CD1c-positive myeloid dendritic cell (primary cell): ENCODE measurements at regions not wholly inside any gene's neighbourhood (a gene's known extent, or its start where the extent isn't known, plus 50 kb on each side); places are given as distances from the start of the nearest gene placed in this dataset.

Experiments
- DNase-seq: peaks from one replicate; pipeline ENCODE4 v3.0.0-alpha.2; 2016; ENCODE audit errors: extremely low spot score

DNA sequence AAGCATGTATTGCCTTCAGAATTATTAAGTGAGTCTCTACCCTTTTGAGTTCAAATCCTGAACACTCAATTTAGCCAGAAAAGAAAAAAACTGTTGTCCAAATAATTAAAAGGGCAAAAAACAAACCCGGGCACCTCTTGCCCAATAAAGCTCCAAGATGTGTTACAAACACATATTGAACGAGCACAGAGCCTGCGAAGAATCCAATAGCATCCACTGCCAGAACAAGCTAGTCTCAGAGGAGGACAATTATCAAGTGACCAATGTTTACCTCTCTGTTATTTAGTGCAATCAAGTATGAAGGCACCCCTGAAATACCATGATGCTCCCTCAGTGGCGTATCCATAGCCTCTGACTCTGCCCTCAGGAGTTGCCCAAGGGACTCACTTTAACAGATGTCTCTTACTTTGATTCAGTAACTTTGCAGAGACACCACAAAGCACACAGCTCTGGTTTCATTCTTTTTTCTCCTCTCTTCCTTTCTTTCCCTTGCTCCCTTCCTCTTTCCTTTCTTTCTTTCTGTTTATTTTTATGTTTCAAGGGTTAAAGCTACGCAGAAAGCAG lies 93.5 kb upstream of the SPATS2L start:
- DNase-seq, result no peak

DNA sequence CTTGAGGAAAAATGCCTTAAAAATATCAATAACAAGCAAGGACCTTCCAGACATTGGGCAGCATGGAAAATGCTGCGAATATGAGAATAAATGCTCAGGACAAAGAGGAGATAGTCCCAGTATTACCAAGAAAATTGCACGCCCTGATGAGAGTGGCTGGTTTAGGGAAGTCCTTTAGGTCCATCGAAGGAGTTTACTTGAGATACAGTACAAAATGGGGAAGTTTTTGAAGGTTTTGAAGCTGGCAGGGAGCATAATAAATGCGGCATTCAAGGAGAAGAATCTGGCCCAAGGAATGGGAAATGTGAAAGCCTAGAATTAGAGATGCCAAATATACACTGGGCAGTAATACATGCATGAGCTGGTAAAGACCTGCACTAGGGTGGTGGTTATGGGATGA lies 90.2 kb upstream of the SPATS2L start:
- peak; percentile 60 for DNase-seq

GRCh38 chr2:200217320-200217719 lies 89.2 kb upstream of the SPATS2L start:
- no peak for DNase-seq

- no peak for DNase-seq
These were observed 87.8 kb upstream of the SPATS2L start for GRCh38 chr2:200218645-200219044.

DNA sequence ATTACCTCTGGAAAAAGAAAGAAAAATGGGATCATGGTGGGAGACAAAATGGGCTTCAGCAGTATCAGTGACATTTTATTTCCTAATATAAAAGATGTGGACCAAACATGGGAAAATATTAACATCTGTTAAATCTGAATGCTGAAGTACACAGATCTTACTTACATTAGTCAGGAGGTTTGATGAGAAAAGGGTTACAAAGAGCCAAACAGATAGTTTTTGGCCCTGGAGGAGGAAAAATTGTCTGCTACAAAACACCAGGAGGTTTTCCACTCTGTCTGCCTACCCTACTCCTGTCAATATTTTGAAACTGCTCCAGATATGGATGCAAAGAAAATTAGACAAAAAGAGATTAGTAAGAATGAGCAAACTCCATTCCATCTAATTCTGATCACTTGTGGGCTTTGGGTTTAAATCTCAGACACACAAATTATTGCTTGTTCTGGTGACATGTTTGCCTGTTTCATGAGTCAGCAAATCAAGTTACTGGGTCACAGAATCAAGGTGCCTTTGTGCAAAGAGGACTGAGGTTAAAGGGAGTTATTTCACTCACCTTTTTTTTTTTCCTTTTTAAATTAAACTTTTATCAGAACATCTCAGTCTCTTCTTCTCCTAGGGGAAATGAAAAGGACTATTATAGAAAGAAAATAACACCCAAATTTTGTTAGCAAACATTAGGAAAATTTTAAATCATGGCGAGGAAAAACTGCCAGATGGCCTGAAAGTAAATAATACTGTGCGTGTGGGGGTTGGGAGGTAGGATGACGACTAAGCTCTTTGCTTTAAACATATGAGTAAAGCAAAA lies 87.0 kb upstream of the SPATS2L start:
- no peak for DNase-seq

- DNase-seq, result no peak
These were observed 86.2 kb upstream of the SPATS2L start for GRCh38 chr2:200220251-200220650.

DNA sequence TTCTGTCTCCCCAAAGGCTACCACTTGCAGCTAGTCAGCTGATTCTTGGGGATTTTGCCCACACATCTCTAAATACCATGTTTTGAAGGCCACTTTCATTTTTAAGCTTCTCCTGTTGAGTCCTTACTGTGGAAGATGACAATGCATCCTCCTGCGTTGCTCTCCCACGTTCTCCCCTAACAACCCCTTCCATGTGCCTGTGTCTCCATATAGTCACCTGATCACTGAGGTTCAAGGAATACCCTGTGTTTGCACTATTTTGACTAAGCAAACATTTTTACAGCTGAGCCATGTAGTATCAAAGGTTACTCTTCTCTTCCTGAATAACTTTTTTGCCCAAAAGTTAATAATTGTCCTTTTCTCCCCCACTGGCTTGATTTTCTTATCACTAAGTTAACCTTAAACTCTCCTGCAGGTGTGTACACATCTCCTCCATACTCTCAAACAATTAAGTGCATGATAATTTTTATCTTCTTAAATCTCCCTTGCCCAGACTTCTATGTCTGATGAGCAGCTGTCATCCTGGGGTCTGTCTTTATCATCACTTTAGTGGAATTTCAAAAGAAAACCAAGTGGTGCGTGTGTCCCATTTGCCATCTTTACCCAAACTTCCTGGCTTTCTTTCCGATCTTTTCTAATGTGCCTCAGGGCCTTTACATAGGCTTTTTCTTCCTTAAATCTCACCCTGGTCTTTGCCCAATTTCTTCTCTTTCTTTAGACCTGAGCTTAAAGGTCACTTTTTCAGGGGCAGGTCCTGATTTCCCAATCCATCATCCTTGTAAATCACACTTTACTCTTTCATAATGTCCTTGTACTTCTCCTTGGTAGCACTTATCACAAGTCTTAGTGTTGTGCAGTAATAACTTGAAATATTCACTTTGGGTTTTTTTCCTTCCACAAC lies 85.2 kb upstream of the SPATS2L start:
- no peak for DNase-seq

GRCh38 chr2:200222791-200223190 lies 83.7 kb upstream of the SPATS2L start:
- no peak for DNase-seq

GRCh38 chr2:200223205-200223784 lies 83.2 kb upstream of the SPATS2L start:
- DNase-seq, result no peak

GRCh38 chr2:200225951-200226350 lies 80.5 kb upstream of the SPATS2L start:
- DNase-seq, result no peak

- DNase-seq, result no peak
These were observed 79.8 kb upstream of the SPATS2L start for GRCh38 chr2:200226451-200227426.

- DNase-seq, result no peak
These were observed 75.8 kb upstream of the SPATS2L start for GRCh38 chr2:200230716-200231115.

DNA sequence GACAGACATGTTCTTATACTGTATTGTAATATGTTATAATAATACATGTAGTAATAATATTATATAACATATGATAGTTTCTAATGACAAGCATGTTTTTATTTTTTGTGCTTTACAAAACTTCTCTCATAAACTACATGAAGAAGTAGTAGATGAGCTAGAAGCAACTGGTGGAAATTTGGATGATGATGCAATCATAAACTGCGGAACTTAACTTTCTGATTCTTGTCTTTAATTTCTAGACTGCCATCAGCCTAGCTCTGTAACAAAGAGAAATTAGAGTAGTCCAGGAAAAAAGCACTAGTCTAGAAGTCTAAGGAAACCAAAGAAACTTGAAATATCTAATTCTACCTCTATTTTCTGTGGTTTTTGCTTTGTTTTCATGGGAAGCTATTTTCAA lies 71.0 kb upstream of the SPATS2L start:
- no peak for DNase-seq

DNA sequence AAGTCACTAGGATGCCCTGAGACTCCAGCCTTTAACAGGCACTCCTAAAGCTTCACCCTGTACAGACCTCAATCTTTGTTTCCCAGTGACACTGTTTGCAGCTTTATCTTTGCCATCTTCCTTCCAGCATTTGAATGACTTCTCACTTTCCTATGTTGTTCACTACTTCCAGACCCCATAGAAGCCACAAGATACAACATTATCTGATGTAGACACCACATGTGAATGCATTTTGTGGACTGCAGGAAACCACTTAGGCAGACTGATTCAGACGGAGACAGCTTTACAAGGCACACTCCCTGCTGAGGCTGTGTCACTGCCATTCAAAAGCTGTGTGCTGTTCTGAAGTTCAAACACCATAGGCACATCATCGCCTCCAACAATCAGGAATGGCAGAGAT lies 67.3 kb upstream of the SPATS2L start:
- DNase-seq, result no peak

DNA sequence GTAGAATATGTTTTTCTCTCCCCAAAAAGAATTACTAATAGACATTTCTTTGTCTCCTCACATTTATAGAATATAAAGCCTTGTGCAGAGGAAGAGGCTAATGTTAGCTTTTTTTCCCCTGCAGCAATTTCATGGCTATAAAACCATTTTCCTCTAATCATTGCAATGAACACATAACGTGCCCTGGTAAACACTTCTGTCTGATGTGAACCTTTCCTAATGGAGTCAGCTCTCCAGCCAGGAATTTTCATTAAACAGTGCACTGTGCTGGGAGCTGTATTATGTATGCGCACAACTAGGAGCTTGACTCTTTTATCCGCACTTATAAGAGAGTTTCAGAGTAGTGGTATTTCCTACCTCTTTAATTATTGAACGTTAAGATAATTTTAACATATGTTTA lies 63.9 kb upstream of the SPATS2L start:
- no peak for DNase-seq

DNA sequence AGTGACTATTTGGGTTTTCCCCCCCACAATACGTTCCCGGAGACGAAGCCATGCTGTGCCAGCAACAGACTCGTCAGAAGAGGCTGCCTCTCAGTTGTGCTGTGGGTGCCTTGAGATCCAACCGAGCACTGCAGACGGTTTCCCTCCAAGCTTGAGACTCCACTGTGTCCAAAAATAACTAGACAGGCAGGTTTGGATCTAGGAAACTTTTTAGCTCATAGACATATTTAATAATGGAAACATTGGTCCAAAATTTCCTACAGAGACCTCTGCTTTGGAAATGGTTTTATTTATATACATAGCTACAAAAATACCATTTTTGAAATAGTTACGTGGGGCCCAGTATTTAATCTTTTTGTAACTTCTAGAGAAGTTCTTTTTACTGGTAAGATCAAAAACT lies 63.1 kb upstream of the SPATS2L start:
- DNase-seq, result no peak

- no peak for DNase-seq
These were observed 62.4 kb upstream of the SPATS2L start for GRCh38 chr2:200244111-200244510.

GRCh38 chr2:200247494-200247893 lies 59.0 kb upstream of the SPATS2L start:
- DNase-seq, result no peak

DNA sequence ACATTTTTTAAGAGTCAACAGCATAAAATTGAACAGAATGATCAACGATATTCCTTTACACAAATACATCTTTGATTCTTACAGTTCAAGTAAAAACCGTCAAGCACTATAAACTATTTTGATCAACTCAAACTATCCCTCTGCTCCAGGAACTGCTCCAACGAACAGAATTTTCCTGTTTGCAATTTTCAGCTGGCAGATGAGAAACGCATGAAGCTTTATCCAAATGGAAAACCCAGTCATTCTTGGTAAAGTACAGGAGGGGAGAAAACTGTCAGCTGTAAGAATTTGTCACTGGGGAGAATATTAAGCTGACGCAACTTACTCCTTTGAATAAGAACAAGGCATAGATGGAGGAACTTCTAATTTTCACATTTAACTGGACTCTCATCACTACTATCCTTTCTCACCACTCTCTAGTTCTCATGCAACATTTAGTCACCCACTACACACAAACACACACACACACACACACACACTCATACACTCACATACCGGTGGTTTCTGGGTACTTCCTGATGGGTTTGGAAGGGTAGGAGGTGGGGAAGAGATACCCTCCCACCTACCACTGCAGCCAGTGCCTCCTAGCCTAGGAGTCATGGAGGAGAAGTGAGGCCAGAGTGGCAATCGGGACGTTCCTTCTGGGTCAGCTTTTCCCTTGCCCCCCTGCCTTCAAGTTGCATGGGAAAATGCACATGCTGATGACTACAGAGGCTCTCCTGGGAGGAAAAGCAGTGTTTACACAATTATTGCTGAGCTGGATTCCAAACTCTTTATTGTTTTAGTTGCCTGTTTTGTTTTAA lies 54.0 kb upstream of the SPATS2L start:
- peak; percentile 35 for DNase-seq

DNA sequence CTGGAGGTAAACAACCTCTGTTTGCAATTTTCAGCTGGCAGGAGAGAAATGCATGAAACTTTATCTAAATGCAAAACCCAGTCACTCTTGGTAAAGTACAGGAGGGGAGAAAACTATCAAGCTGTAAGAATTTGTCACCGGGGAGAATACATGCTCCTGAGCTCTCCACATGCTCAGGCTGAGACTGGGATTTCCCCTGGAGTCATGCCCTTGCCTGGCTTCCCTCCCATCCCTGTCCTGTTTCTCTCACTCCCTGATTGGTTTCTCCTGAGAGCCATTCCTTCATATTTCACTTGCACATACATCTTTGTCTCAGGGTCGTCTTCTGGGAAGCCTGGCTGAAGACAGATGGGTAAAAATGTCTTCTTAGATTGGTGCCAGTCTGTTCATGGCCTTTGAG lies 52.9 kb upstream of the SPATS2L start:
- DNase-seq, result no peak
